Spleen (tissue), 7 donors: ENCODE measurements at regions not wholly inside any gene's neighbourhood (a gene's known extent, or its start where the extent isn't known, plus 50 kb on each side); places are given as distances from the start of the nearest gene placed in this dataset.

ENCODE experiments used
- POLR2A ChIP-seq, 3 donors: fragments of 450-650 bp; IDR thresholded peaks; one replicate each; pipeline ENCODE4 v1.5.1; 2017; ENCODE audit warnings: antibody characterized with exemption in 3 of 3, mild to moderate bottlenecking in 1 of 3
- POLR2AphosphoS5 ChIP-seq, 3 donors: sonication (generic); formaldehyde crosslinking; IDR thresholded peaks; one replicate each; pipeline ENCODE4 v1.5.1; 2017; ENCODE audit warnings: antibody characterized with exemption in 3 of 3
- TF ChIP-seq, protein P1 (sequence below), 11 experiments: fragments of 200-600 bp in 7 of 11; fragments of 450-650 bp in 4 of 11; sonication (generic) in 4 of 11; IDR thresholded peaks in 8 of 11; conservative IDR thresholded peaks in 3 of 11; 1 replicate in 7 of 11; 2 replicates in 4 of 11; pipeline versions ENCODE4 v1.4.0 to v1.8.0; 2016 to 2021; ENCODE audit warnings: antibody characterized with exemption in 11 of 11, inconsistent platforms in 4 of 11, mild to moderate bottlenecking in 1 of 11
- donor health status: DM: no; HTN: no; CAD: no; lungs with moderate emphysema.
- donor health status: DM: no; HTN: no; CAD: no.
- donor health status: DM: no; HTN: no; CAD: no.

- TF ChIP-seq, protein P1, sequence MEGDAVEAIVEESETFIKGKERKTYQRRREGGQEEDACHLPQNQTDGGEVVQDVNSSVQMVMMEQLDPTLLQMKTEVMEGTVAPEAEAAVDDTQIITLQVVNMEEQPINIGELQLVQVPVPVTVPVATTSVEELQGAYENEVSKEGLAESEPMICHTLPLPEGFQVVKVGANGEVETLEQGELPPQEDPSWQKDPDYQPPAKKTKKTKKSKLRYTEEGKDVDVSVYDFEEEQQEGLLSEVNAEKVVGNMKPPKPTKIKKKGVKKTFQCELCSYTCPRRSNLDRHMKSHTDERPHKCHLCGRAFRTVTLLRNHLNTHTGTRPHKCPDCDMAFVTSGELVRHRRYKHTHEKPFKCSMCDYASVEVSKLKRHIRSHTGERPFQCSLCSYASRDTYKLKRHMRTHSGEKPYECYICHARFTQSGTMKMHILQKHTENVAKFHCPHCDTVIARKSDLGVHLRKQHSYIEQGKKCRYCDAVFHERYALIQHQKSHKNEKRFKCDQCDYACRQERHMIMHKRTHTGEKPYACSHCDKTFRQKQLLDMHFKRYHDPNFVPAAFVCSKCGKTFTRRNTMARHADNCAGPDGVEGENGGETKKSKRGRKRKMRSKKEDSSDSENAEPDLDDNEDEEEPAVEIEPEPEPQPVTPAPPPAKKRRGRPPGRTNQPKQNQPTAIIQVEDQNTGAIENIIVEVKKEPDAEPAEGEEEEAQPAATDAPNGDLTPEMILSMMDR (IDR thresholded peaks at IDR 0.05 in 8 of 11, conservative IDR thresholded peaks at IDR 0.05 in 3 of 11): no peak
- no peak for TF ChIP-seq POLR2A (IDR thresholded peaks at IDR 0.05)
- no peak for TF ChIP-seq POLR2AphosphoS5 (IDR thresholded peaks at IDR 0.05)
These were observed 67.5 kb upstream of the CCNG1 start for GRCh38 chr5:163369776-163370385.
